ENCODE measurements at regions not wholly inside any gene's neighbourhood (a gene's known extent, or its start where the extent isn't known, plus 50 kb on each side); places are given as distances from the start of the nearest gene placed in this dataset.

GRCh38 chr12:63013302-63013701 lies 78.4 kb upstream of the PPM1H start:
- no TSS peak for BruUV-seq (replicated peaks)
- Histone ChIP-seq H3K9me1 (replicated peaks; ENCODE audit: control insufficient read depth, extremely low read depth, insufficient read depth, low read length) (no peaks in the 10 kb centered on the region), H3K36me3 (ENCODE audit: control insufficient read depth in 2 of 2, extremely low read depth in 1 of 2, insufficient read depth in 2 of 2, low read length in 2 of 2) (no peaks in the 10 kb centered on the region), H3K27me3 (ENCODE audit: control insufficient read depth in 2 of 2, insufficient read depth in 2 of 2, low read length in 2 of 2) (no peaks in the 10 kb centered on the region), H4K20me1 (replicated peaks; ENCODE audit: control insufficient read depth, extremely low read depth, insufficient read depth, low read length) (no peaks in the 10 kb centered on the region), H3K9me3 (replicated peaks; ENCODE audit: control insufficient read depth, insufficient read depth, low read length) (no peaks in the 10 kb centered on the region), H3K9ac (replicated peaks; ENCODE audit: extremely low read depth, insufficient read depth, low read length) (no peak overlapping the region), H2AFZ (ENCODE audit: low read depth, low read length) (no peak overlapping the region), H3K4me2 (ENCODE audit: insufficient read depth, low read length) (no peak overlapping the region), H3K4me3 (replicated peaks in 1 of 3; ENCODE audit: insufficient read depth in 1 of 3, low read depth in 1 of 3, low read length in 3 of 3) (no peak overlapping the region), H3K79me2 (ENCODE audit: control insufficient read depth, insufficient read depth, low read length) (no peaks in the 10 kb centered on the region), H3K27ac (ENCODE audit: insufficient read depth, low read depth, low read length) (no peak overlapping the region), H3K4me1 (ENCODE audit: control insufficient read depth, extremely low read depth, insufficient read depth, low read length) (no peaks in the 10 kb centered on the region)
- CTCF ChIA-PET, result interaction anchor here (1.1 kb wide), 1 partner anchor 15 kb away, joined by 3 read pairs; no protein-coding TSS in a partner anchor
- dilution Hi-C loops (cut with MboI; ENCODE audit: extremely low pct_ligation_motif_present, low sequenced_read_pairs), result no loop called here
- FAIRE-seq (no peak), DNase-seq (ENCODE audit: low read depth, low spot score) (no peak)
- POLR2A ChIA-PET, result no interaction called here
- TF ChIP-seq POLR2AphosphoS5 (IDR thresholded peaks at IDR 0.05; ENCODE audit: insufficient read depth, low read depth, low read length), result no peak
- intact Hi-C loops (cut with micrococcal nuclease), result no loop called here

DNA sequence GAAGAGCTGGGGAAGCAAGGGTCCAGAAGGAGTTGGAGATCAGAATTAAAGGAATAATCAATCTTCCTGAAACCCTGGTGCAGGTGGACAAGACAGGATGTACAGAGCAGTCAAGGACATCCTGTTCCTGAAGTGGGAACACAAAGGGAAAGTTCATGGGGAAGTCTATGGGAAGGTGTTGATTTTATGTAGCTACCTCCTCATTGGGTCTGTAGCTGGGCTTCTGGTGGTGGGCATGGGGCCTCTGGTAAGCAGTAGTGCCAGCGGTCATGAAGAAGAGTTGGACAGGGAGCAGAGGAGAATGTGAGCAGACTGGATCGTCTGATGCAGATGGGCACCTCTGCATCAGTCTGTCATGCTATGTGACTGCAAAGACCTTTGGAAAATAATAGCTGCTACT lies 75.7 kb upstream of the PPM1H start:
- H3K36me3 ChIP-seq (ENCODE audit: control insufficient read depth in 2 of 2, extremely low read depth in 1 of 2, insufficient read depth in 2 of 2, low read length in 2 of 2), result no peaks in the 10 kb centered on the region
- no peaks in the 10 kb centered on the region for H3K9me3 ChIP-seq (replicated peaks; ENCODE audit: control insufficient read depth, insufficient read depth, low read length)
- H3K9ac ChIP-seq (replicated peaks; ENCODE audit: extremely low read depth, insufficient read depth, low read length), result no peak overlapping the region
- H3K4me3 ChIP-seq (replicated peaks in 1 of 3; ENCODE audit: insufficient read depth in 1 of 3, low read depth in 1 of 3, low read length in 3 of 3), result no peak overlapping the region
- H3K9me1 ChIP-seq (replicated peaks; ENCODE audit: control insufficient read depth, extremely low read depth, insufficient read depth, low read length), result no peaks in the 10 kb centered on the region
- no peak overlapping the region for H3K27ac ChIP-seq (ENCODE audit: insufficient read depth, low read depth, low read length)
- intact Hi-C loops (cut with micrococcal nuclease) (no loop called here), dilution Hi-C loops (cut with MboI; ENCODE audit: extremely low pct_ligation_motif_present, low sequenced_read_pairs) (no loop called here)
- H3K4me2 ChIP-seq (ENCODE audit: insufficient read depth, low read length), result no peak overlapping the region
- no peak for DNase-seq (ENCODE audit: low read depth, low spot score)
- FAIRE-seq, result no peak
- H3K79me2 ChIP-seq (ENCODE audit: control insufficient read depth, insufficient read depth, low read length), result no peaks in the 10 kb centered on the region
- H3K4me1 ChIP-seq (ENCODE audit: control insufficient read depth, extremely low read depth, insufficient read depth, low read length), result no peaks in the 10 kb centered on the region
- H2AFZ ChIP-seq (ENCODE audit: low read depth, low read length), result no peak overlapping the region
- H4K20me1 ChIP-seq (replicated peaks; ENCODE audit: control insufficient read depth, extremely low read depth, insufficient read depth, low read length), result no peaks in the 10 kb centered on the region
- POLR2A ChIA-PET, result no interaction called here
- BruUV-seq (replicated peaks), result no TSS peak
- no peaks in the 10 kb centered on the region for H3K27me3 ChIP-seq (ENCODE audit: control insufficient read depth in 2 of 2, insufficient read depth in 2 of 2, low read length in 2 of 2)
- CTCF ChIA-PET, result no interaction called here
- TF ChIP-seq POLR2A (IDR thresholded peaks at IDR 0.05; ENCODE audit: low read depth, low read length), result no peak
- no peak for TF ChIP-seq MYC (IDR thresholded peaks at IDR 0.05; ENCODE audit: low read depth, low read length)
- TF ChIP-seq POLR2AphosphoS5 (IDR thresholded peaks at IDR 0.05; ENCODE audit: insufficient read depth, low read depth, low read length), result no peak
- no peak for TF ChIP-seq EZH2 (IDR thresholded peaks at IDR 0.05; ENCODE audit: borderline replicate concordance, low read depth, low read length, severe bottlenecking)
- TF ChIP-seq MAX (IDR thresholded peaks at IDR 0.05; ENCODE audit: insufficient read depth, insufficient read length), result no peak

Data from endothelial cell of umbilical vein (primary cell).